Cardiac fibroblast (primary cell): ENCODE measurements at regions not wholly inside any gene's neighbourhood (a gene's known extent, or its start where the extent isn't known, plus 50 kb on each side); places are given as distances from the start of the nearest gene placed in this dataset.
A peak's percentile ranks its signal among the peaks of the same experiment; 100 is the strongest.

Experiments used
- DNase-seq, 2 donors: peaks; one replicate each; pipeline versions ENCODE4 v3.0.0 to v3.0.0-alpha.2; 2010; ENCODE audit warnings: low read depth in 2 of 2
- H3K4me3 ChIP-seq, 2 donors: replicated peaks in 1 of 2; 1 replicate in 1 of 2; 2 replicates in 1 of 2; pipeline ENCODE4 v1.5.1; 2011; ENCODE audit warnings: low read depth in 2 of 2, low read length in 2 of 2, mild to moderate bottlenecking in 2 of 2, moderate library complexity in 1 of 2
- TF ChIP-seq, protein P1 (sequence below): IDR thresholded peaks from one replicate; pipeline ENCODE4 v1.5.1; 2011; ENCODE audit warnings: low read depth, mild to moderate bottlenecking, low read length, inconsistent platforms

DNA sequence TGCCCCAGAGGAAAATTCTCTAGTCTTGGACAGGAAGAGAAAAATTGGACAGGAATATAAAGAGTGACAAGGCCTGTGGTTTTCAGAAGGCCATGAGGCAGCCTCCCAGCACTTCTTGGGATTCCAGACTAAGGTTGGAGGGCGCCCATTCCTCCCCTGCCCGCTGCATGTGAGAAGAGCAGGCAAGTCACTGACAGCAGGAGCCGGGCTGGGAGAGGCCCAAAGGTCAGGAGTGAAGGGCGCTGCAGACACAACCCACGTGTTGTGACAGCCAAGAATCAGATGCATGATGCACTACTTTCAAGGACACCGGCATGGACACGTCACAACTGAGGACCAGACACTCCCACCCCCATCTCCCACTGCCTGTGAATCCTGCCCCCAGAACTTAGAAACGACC is 256.7 kb downstream of the CBLN1 start:
- TF ChIP-seq, protein P1, sequence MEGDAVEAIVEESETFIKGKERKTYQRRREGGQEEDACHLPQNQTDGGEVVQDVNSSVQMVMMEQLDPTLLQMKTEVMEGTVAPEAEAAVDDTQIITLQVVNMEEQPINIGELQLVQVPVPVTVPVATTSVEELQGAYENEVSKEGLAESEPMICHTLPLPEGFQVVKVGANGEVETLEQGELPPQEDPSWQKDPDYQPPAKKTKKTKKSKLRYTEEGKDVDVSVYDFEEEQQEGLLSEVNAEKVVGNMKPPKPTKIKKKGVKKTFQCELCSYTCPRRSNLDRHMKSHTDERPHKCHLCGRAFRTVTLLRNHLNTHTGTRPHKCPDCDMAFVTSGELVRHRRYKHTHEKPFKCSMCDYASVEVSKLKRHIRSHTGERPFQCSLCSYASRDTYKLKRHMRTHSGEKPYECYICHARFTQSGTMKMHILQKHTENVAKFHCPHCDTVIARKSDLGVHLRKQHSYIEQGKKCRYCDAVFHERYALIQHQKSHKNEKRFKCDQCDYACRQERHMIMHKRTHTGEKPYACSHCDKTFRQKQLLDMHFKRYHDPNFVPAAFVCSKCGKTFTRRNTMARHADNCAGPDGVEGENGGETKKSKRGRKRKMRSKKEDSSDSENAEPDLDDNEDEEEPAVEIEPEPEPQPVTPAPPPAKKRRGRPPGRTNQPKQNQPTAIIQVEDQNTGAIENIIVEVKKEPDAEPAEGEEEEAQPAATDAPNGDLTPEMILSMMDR = no peak
- no peak overlapping the region for H3K4me3 ChIP-seq

DNA sequence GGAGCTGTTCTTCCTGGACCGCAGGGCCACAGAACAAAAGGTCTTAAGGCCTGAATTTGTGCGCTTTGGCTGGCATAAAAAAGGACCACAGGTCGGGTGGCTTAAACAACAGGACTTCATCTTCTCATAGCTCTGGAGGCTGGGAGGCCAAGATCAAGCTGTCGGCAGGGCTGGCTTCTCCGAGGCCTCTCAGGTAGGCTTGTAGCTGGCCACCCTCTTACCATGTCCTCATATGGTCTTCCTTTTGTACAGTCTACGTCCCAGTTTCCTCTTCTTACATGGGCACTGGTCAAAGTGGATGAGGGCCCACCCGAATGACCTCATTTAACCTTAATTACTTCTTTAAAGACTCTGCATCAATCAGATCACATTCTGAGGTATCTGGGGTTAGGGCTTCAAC is 257.6 kb downstream of the CBLN1 start:
- DNase-seq = no peak
- no peak overlapping the region for H3K4me3 ChIP-seq
- TF ChIP-seq, protein P1 = no peak

More for the DNA sequence above, 256.7 kb downstream of the CBLN1 start:
- DNase-seq = no peak

DNA sequence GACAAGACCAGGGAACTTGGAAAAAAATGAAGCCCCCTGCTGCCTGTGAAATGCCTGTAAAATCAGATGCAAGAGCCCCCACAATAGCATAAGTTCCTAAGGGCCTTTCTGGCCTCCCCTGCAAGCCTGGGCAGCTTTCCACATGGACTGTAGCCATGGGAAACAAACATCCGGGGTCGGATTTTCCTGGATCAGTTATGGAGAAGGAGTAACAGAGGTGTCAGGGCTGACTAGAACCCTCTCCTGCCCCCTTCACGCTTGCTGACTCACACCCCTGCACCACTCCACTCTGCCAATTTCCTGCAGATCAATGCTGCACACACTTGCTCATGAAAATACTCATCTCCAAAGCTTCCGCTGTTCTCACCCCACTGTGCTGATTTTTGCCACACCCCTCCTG is 258.6 kb downstream of the CBLN1 start:
- peak; percentile 19 to 22 for DNase-seq
- no peak overlapping the region for H3K4me3 ChIP-seq
- TF ChIP-seq, protein P1 = no peak

DNA sequence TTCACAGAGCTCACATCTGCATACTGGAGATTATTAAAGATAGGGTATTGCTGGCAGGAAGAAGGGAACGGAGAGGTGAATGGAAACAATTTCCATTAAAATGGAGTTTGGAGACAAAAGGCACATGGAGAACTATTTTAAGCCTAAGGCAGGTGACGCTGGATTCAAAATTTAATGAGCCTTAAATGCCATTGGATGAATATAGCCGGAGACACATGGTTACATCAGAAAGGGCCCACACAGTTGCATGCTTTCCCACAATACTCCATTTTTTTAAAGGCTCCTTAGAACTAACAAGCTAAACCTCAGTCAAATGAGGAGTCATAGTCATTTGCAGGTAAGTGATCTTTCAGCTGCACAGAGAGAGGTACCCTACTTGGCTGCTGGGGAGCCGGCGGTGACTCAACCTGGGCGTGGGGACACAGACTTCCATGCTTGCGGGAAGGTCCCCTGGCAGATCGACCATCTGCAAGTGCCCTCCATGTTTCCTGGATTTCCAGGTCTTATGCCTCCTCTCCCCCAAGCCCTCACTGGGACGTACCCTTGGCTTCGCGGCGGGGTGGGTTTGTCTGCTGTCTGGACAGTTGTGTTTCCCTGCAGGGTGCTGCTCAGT is 259.2 kb downstream of the CBLN1 start:
- TF ChIP-seq, protein P1 = no peak
- no peak overlapping the region for H3K4me3 ChIP-seq
- no peak for DNase-seq

DNA sequence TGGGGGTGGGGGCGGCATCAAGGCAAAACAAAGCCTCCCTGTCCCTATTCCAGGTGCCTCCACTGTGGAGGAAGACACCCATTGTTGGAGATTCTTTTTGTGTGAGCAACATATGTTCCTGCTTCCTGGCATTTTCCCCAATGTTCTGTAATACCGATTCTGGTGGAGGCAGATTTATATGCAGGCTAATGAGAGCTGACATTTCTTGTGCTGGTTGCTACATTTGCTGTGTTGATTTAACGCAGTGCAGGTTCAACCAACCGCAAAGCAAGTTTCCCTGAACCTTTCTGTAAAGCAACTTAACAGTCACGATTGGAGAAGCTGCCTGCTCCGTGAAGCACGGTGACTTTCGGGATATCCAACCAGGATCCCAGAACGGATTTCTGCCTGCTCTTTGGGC is 260.5 kb downstream of the CBLN1 start:
- DNase-seq = peak; percentile 1 to 6
- no peak overlapping the region for H3K4me3 ChIP-seq
- TF ChIP-seq, protein P1 = no peak

DNA sequence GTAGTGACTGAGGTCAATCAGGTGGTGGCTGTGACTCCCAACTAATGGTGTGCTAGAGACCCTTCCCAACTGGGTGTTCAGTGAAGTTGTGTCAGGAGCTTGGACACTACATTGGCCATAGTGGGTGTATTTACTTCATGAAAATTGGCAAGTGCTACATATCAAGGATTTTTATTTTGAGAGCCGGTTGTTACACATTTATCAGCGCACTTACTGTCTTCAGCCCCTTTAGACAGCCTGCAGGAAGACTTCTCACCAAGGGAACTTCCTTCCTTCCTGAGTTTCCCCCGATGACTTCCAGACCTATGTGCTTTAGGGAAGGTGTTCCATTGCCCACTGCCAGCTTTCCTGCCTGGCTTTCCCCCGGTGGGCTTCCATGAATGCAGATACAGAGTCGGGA is 261.2 kb downstream of the CBLN1 start:
- TF ChIP-seq, protein P1 = no peak
- no peak overlapping the region for H3K4me3 ChIP-seq
- no peak for DNase-seq

DNA sequence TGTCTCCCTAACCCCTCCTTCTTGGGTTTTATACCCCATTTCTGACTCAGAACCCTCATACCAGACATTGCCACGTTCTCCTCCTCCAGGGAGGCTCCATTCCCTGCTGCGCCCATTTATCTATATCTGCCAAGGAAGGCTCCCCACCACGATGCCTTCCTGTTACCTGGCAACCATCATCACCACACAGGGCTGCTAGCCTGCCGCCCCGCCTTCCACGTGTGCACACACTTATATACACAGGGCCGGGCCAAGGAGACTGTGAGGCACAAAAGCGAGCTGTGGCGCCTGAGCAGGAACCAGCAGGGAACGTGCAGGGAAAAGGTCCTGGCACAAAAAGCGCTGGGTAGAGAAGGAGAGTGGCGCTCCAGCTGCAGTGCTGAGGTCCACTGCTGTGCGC is 261.8 kb downstream of the CBLN1 start:
- no peak for DNase-seq
- TF ChIP-seq, protein P1 = no peak
- no peak overlapping the region for H3K4me3 ChIP-seq
